Left ventricle myocardium inferior (tissue), 1 donor: ENCODE measurements at regions not wholly inside any gene's neighbourhood (a gene's known extent, or its start where the extent isn't known, plus 50 kb on each side); places are given as distances from the start of the nearest gene placed in this dataset.

ENCODE experiments used
- DNase-seq: peaks from one replicate; pipeline ENCODE4 v3.0.0-alpha.2; 2020
- H3K27ac ChIP-seq: fragments of 200-600 bp; replicated peaks from 2 replicates; pipeline ENCODE4 v1.8.0; 2021
- H3K27me3 ChIP-seq: fragments of 200-600 bp; 2 replicates; pipeline ENCODE4 v1.8.0; 2021; ENCODE audit warnings: low read depth
- H3K36me3 ChIP-seq: fragments of 200-600 bp; 2 replicates; pipeline ENCODE4 v1.8.0; 2021
- H3K4me1 ChIP-seq: fragments of 200-600 bp; 2 replicates; pipeline ENCODE4 v1.8.0; 2021
- H3K4me3 ChIP-seq: fragments of 200-600 bp; 2 replicates; pipeline ENCODE4 v1.8.0; 2021; ENCODE audit warnings: mild to moderate bottlenecking, moderate library complexity
- H3K9me3 ChIP-seq: fragments of 200-600 bp; replicated peaks from 2 replicates; pipeline ENCODE4 v1.8.0; 2021
- CTCF ChIP-seq: fragments of 200-600 bp; IDR thresholded peaks from 2 replicates; pipeline ENCODE4 v1.8.0; 2021; ENCODE audit warnings: antibody characterized with exemption, mild to moderate bottlenecking, borderline replicate concordance
- intact Hi-C: fragments of 100-400 bp; cut with micrococcal nuclease; formaldehyde crosslinking; loops from one replicate; pipeline ENCODE4 v1.11.0; 2022
- donor health status: DM: no; HTN: yes; CAD: no; lungs with severe emphysema.

GRCh38 chr9:90966031-90966290, 164.3 kb downstream of the SYK start:
- no peak for TF ChIP-seq CTCF
- intact Hi-C loops, result no loop called here
- H3K27ac ChIP-seq, result no peak overlapping the region
- no peaks in the 10 kb centered on the region for H3K9me3 ChIP-seq
- H3K4me1 ChIP-seq, result peaks cover 12% of the 10 kb centered on the region
- no peaks in the 10 kb centered on the region for H3K36me3 ChIP-seq
- no peak for DNase-seq
- no peak overlapping the region for H3K4me3 ChIP-seq
- peaks cover 32% of the 10 kb centered on the region for H3K27me3 ChIP-seq

- peaks cover 8% of the 10 kb centered on the region for H3K4me1 ChIP-seq
- no peak for TF ChIP-seq CTCF
- no peak for DNase-seq
- peaks cover 25% of the 10 kb centered on the region for H3K27me3 ChIP-seq
- no peaks in the 10 kb centered on the region for H3K9me3 ChIP-seq
- H3K4me3 ChIP-seq, result no peak overlapping the region
- H3K27ac ChIP-seq, result no peak overlapping the region
- no peaks in the 10 kb centered on the region for H3K36me3 ChIP-seq
- intact Hi-C loops, result no loop called here
Measured at GRCh38 chr9:90966480-90967144, 165.0 kb downstream of the SYK start.

- Histone ChIP-seq H3K4me3 (no peak overlapping the region), H3K4me1 (peaks cover 8% of the 10 kb centered on the region), H3K9me3 (no peaks in the 10 kb centered on the region), H3K36me3 (no peaks in the 10 kb centered on the region), H3K27me3 (peaks cover 20% of the 10 kb centered on the region), H3K27ac (no peak overlapping the region)
- intact Hi-C loops, result no loop called here
- no peak for TF ChIP-seq CTCF
- DNase-seq, result no peak
Measured at GRCh38 chr9:90967145-90967538, 165.5 kb downstream of the SYK start.

GRCh38 chr9:90969021-90969675, 167.5 kb downstream of the SYK start:
- intact Hi-C loops, result no loop called here
- H3K27me3 ChIP-seq, result peaks cover 8% of the 10 kb centered on the region
- no peaks in the 10 kb centered on the region for H3K36me3 ChIP-seq
- H3K9me3 ChIP-seq, result no peaks in the 10 kb centered on the region
- TF ChIP-seq CTCF, result no peak
- H3K4me3 ChIP-seq, result no peak overlapping the region
- DNase-seq, result no peak
- peaks cover 6% of the 10 kb centered on the region for H3K4me1 ChIP-seq
- H3K27ac ChIP-seq, result no peak overlapping the region

- no peaks in the 10 kb centered on the region for H3K4me1 ChIP-seq
- H3K4me3 ChIP-seq, result no peak overlapping the region
- TF ChIP-seq CTCF, result no peak
- DNase-seq, result no peak
- H3K9me3 ChIP-seq, result no peaks in the 10 kb centered on the region
- H3K36me3 ChIP-seq, result no peaks in the 10 kb centered on the region
- H3K27ac ChIP-seq, result no peak overlapping the region
- intact Hi-C loops, result no loop called here
- H3K27me3 ChIP-seq, result peaks cover 16% of the 10 kb centered on the region
Measured at GRCh38 chr9:90970608-90971007, 169.0 kb downstream of the SYK start.
